ENCODE measurements at regions not wholly inside any gene's neighbourhood (a gene's known extent, or its start where the extent isn't known, plus 50 kb on each side); places are given as distances from the start of the nearest gene placed in this dataset.

- Histone ChIP-seq H2AFZ (no peak overlapping the region), H3K9me2 (replicated peaks; ENCODE audit: insufficient read depth) (no peaks in the 10 kb centered on the region), H3K4me3 (no peak overlapping the region), H3K27ac (no peak overlapping the region), H3K79me2 (no peaks in the 10 kb centered on the region), H4K20me1 (ENCODE audit: insufficient read depth, poor library complexity, severe bottlenecking) (no peaks in the 10 kb centered on the region), H3K36me3 (replicated peaks; ENCODE audit: insufficient read depth, low read depth) (no peaks in the 10 kb centered on the region), H3K9me3 (ENCODE audit: low read depth) (no peaks in the 10 kb centered on the region), H3K4me2 (no peak overlapping the region), H3K4me1 (ENCODE audit: insufficient read depth) (no peaks in the 10 kb centered on the region), H3K27me3 (no peaks in the 10 kb centered on the region)
- TF ChIP-seq EZH2phosphoT487 (IDR thresholded peaks at IDR 0.05; ENCODE audit: low read depth, severe bottlenecking, unreplicated experiment) (no peak), EZH2 (IDR thresholded peaks at IDR 0.05; ENCODE audit: borderline replicate concordance) (no peak)
- TF ChIP-seq, protein P1, sequence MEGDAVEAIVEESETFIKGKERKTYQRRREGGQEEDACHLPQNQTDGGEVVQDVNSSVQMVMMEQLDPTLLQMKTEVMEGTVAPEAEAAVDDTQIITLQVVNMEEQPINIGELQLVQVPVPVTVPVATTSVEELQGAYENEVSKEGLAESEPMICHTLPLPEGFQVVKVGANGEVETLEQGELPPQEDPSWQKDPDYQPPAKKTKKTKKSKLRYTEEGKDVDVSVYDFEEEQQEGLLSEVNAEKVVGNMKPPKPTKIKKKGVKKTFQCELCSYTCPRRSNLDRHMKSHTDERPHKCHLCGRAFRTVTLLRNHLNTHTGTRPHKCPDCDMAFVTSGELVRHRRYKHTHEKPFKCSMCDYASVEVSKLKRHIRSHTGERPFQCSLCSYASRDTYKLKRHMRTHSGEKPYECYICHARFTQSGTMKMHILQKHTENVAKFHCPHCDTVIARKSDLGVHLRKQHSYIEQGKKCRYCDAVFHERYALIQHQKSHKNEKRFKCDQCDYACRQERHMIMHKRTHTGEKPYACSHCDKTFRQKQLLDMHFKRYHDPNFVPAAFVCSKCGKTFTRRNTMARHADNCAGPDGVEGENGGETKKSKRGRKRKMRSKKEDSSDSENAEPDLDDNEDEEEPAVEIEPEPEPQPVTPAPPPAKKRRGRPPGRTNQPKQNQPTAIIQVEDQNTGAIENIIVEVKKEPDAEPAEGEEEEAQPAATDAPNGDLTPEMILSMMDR (IDR thresholded peaks at IDR 0.05; ENCODE audit: poor library complexity): no peak
- WGBS (ENCODE audit: low lambda C conversion rate, missing lambda C conversion rate): 59% methylated on average over 2 of the region's 2 CpGs
- DNase-seq (ENCODE audit: low spot score): no peak
Observed at GRCh38 chr6:96304997-96305396, 216.6 kb upstream of the UFL1 start.

DNA sequence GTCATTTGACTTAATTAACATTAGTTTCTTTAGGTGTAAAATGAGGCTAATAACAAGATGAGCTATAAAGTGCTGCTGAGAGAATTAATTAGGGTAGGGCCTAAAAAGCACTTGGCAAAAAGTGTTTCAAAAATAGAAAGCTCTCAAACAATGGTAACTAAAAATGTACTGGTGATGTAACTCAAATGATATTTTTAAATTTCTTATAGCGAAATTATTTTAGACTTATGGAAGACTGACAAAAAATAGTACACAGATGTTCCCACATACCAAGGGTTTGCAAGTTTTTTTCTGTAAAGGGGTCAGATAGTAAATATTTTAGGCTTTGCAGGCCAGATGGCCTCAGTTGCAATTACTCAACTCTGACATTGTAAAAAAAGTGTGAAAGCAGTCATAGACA, 190.7 kb upstream of the UFL1 start:
- H3K4me3 ChIP-seq: no peak overlapping the region
- H3K27me3 ChIP-seq: no peaks in the 10 kb centered on the region
- TF ChIP-seq EZH2phosphoT487 (IDR thresholded peaks at IDR 0.05; ENCODE audit: low read depth, severe bottlenecking, unreplicated experiment): no peak
- TF ChIP-seq EZH2 (IDR thresholded peaks at IDR 0.05; ENCODE audit: borderline replicate concordance): no peak
- TF ChIP-seq, protein P1 (IDR thresholded peaks at IDR 0.05; ENCODE audit: poor library complexity): no peak
- H3K9me3 ChIP-seq (ENCODE audit: low read depth): no peaks in the 10 kb centered on the region
- DNase-seq (ENCODE audit: low spot score): no peak
- H3K36me3 ChIP-seq (replicated peaks; ENCODE audit: insufficient read depth, low read depth): no peaks in the 10 kb centered on the region
- no peak overlapping the region for H3K4me2 ChIP-seq
- H4K20me1 ChIP-seq (ENCODE audit: insufficient read depth, poor library complexity, severe bottlenecking): no peaks in the 10 kb centered on the region
- H3K27ac ChIP-seq: no peak overlapping the region
- H2AFZ ChIP-seq: no peak overlapping the region
- WGBS (ENCODE audit: low lambda C conversion rate, missing lambda C conversion rate): 87% methylated on average over 1 of the region's 1 CpG
- no peaks in the 10 kb centered on the region for H3K79me2 ChIP-seq
- H3K9me2 ChIP-seq (replicated peaks; ENCODE audit: insufficient read depth): no peaks in the 10 kb centered on the region
- H3K4me1 ChIP-seq (ENCODE audit: insufficient read depth): no peaks in the 10 kb centered on the region

- no peak overlapping the region for H3K4me3 ChIP-seq
- WGBS (ENCODE audit: low lambda C conversion rate, missing lambda C conversion rate): 67% methylated on average over 4 of the region's 4 CpGs
- no peaks in the 10 kb centered on the region for H3K9me3 ChIP-seq (ENCODE audit: low read depth)
- no peak overlapping the region for H3K4me2 ChIP-seq
- no peaks in the 10 kb centered on the region for H3K27me3 ChIP-seq
- no peak overlapping the region for H3K27ac ChIP-seq
- H3K9me2 ChIP-seq (replicated peaks; ENCODE audit: insufficient read depth): no peaks in the 10 kb centered on the region
- H3K79me2 ChIP-seq: no peaks in the 10 kb centered on the region
- TF ChIP-seq, protein P1 (IDR thresholded peaks at IDR 0.05; ENCODE audit: poor library complexity): no peak
- no peak for TF ChIP-seq EZH2 (IDR thresholded peaks at IDR 0.05; ENCODE audit: borderline replicate concordance)
- TF ChIP-seq EZH2phosphoT487 (IDR thresholded peaks at IDR 0.05; ENCODE audit: low read depth, severe bottlenecking, unreplicated experiment): no peak
- no peaks in the 10 kb centered on the region for H4K20me1 ChIP-seq (ENCODE audit: insufficient read depth, poor library complexity, severe bottlenecking)
- peaks cover 4% of the 10 kb centered on the region for H3K4me1 ChIP-seq (ENCODE audit: insufficient read depth)
- no peak for DNase-seq (ENCODE audit: low spot score)
- H2AFZ ChIP-seq: no peak overlapping the region
- no peaks in the 10 kb centered on the region for H3K36me3 ChIP-seq (replicated peaks; ENCODE audit: insufficient read depth, low read depth)
Observed at GRCh38 chr6:96340164-96340563, 181.4 kb upstream of the UFL1 start.

- Histone ChIP-seq H4K20me1 (ENCODE audit: insufficient read depth, poor library complexity, severe bottlenecking) (no peaks in the 10 kb centered on the region), H2AFZ (no peak overlapping the region), H3K9me3 (ENCODE audit: low read depth) (no peaks in the 10 kb centered on the region), H3K79me2 (no peaks in the 10 kb centered on the region), H3K4me2 (no peak overlapping the region), H3K4me3 (no peak overlapping the region), H3K4me1 (ENCODE audit: insufficient read depth) (peaks cover 4% of the 10 kb centered on the region), H3K36me3 (replicated peaks; ENCODE audit: insufficient read depth, low read depth) (no peaks in the 10 kb centered on the region), H3K27ac (no peak overlapping the region), H3K27me3 (no peaks in the 10 kb centered on the region), H3K9me2 (replicated peaks; ENCODE audit: insufficient read depth) (no peaks in the 10 kb centered on the region)
- TF ChIP-seq, protein P1 (IDR thresholded peaks at IDR 0.05; ENCODE audit: poor library complexity): no peak
- no peak for TF ChIP-seq EZH2 (IDR thresholded peaks at IDR 0.05; ENCODE audit: borderline replicate concordance)
- TF ChIP-seq EZH2phosphoT487 (IDR thresholded peaks at IDR 0.05; ENCODE audit: low read depth, severe bottlenecking, unreplicated experiment): no peak
- WGBS (ENCODE audit: low lambda C conversion rate, missing lambda C conversion rate): 89% methylated on average over 3 of the region's 3 CpGs
- DNase-seq (ENCODE audit: low spot score): no peak
Observed at GRCh38 chr6:96345501-96345900, 176.1 kb upstream of the UFL1 start.
